ENCODE measurements at regions not wholly inside any gene's neighbourhood (a gene's known extent, or its start where the extent isn't known, plus 50 kb on each side); places are given as distances from the start of the nearest gene placed in this dataset.

DNA sequence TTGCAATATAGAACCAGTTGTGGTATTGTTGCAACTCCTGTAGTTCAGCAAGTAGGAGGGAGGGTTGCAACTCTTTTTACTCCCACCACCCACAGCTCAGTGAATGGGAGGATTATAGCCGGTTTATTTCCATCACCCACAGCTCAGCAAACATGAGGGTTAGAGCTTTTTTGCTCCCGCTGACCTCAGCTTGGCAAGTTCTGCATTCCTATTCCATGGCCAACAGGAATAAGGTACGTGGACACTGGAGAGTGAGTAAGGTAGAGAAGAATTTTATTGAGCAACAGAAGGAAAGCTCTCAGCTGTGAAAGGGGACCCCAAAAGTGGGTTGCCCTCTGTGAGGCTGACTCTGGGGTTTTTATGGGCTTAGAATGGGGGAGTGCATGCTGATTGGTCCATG, 167.1 kb upstream of the SMIM30 start:
- TF ChIP-seq EZH2 (IDR thresholded peaks at IDR 0.05; ENCODE audit: borderline replicate concordance): no peak
- TF ChIP-seq, protein P1, sequence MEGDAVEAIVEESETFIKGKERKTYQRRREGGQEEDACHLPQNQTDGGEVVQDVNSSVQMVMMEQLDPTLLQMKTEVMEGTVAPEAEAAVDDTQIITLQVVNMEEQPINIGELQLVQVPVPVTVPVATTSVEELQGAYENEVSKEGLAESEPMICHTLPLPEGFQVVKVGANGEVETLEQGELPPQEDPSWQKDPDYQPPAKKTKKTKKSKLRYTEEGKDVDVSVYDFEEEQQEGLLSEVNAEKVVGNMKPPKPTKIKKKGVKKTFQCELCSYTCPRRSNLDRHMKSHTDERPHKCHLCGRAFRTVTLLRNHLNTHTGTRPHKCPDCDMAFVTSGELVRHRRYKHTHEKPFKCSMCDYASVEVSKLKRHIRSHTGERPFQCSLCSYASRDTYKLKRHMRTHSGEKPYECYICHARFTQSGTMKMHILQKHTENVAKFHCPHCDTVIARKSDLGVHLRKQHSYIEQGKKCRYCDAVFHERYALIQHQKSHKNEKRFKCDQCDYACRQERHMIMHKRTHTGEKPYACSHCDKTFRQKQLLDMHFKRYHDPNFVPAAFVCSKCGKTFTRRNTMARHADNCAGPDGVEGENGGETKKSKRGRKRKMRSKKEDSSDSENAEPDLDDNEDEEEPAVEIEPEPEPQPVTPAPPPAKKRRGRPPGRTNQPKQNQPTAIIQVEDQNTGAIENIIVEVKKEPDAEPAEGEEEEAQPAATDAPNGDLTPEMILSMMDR (IDR thresholded peaks at IDR 0.05; ENCODE audit: poor library complexity): no peak
- TF ChIP-seq EZH2phosphoT487 (IDR thresholded peaks at IDR 0.05; ENCODE audit: low read depth, severe bottlenecking, unreplicated experiment): no peak
